Naive thymus-derived CD4-positive, alpha-beta T cell (primary cell): ENCODE measurements at regions not wholly inside any gene's neighbourhood (a gene's known extent, or its start where the extent isn't known, plus 50 kb on each side); places are given as distances from the start of the nearest gene placed in this dataset.

Experiments used
- ATAC-seq: fragments of 150-1000 bp; cut with Tn5 transposase; 2 replicates; pipeline ENCODE4 v1.10.0; 2021; ENCODE audit warnings: mild to moderate bottlenecking, moderate library complexity
- CTCF ChIA-PET: fragments of 350-600 bp; sonication (Branson Sonifier 250); formaldehyde crosslinking; loops from one replicate; lab custom pipeline; 2021; ENCODE audit warnings: antibody characterized with exemption; lab: Charles Lee
- POLR2A ChIA-PET: fragments of 350-600 bp; sonication (Branson Sonifier 250); formaldehyde crosslinking; loops from one replicate; lab custom pipeline; 2021; ENCODE audit warnings: antibody characterized with exemption, inconsistent platforms; lab: Charles Lee
- DNase-seq, 9 donors: peaks; one replicate each; pipeline versions ENCODE4 v3.0.0 to v3.0.0-alpha.2; 2020 to 2022; ENCODE audit warnings: mixed read lengths in 1 of 9
- H3K27ac ChIP-seq: one replicate; pipeline ENCODE4 v1.7.0; 2013; ENCODE audit warnings: mild to moderate bottlenecking, low read depth, low read length, moderate library complexity
- H3K27me3 ChIP-seq, 2 donors: one replicate each; pipeline ENCODE4 v1.7.0; 2013; ENCODE audit warnings: low read length in 2 of 2, mild to moderate bottlenecking in 2 of 2, moderate library complexity in 2 of 2; ENCODE audit not compliant: control insufficient read depth in 2 of 2, insufficient read depth in 2 of 2
- H3K36me3 ChIP-seq, 3 experiments: 1 replicate in 2 of 3; 2 replicates in 1 of 3; pipeline ENCODE4 v1.7.0; 2013; ENCODE audit warnings: low read length in 3 of 3, mild to moderate bottlenecking in 3 of 3, moderate library complexity in 1 of 3; ENCODE audit not compliant: insufficient read depth in 3 of 3, control insufficient read depth in 2 of 3
- H3K4me1 ChIP-seq, 2 donors: one replicate each; pipeline ENCODE4 v1.7.0; 2013; ENCODE audit warnings: low read length in 2 of 2, mild to moderate bottlenecking in 2 of 2, moderate library complexity in 1 of 2; ENCODE audit not compliant: control insufficient read depth in 2 of 2, insufficient read depth in 2 of 2
- H3K4me3 ChIP-seq: 2 replicates; pipeline ENCODE4 v1.7.0; 2013; ENCODE audit warnings: mild to moderate bottlenecking, low read length
- H3K9me3 ChIP-seq, 3 experiments: 1 replicate in 2 of 3; 2 replicates in 1 of 3; pipeline ENCODE4 v1.7.0; 2013; ENCODE audit warnings: low read length in 3 of 3; ENCODE audit not compliant: control insufficient read depth in 2 of 3
- H3K27ac Mint-ChIP-seq, 9 donors: one replicate each; pipeline ENCODE4 v1.8.0; 2020 to 2022; ENCODE audit warnings: mixed read lengths in 9 of 9, mild to moderate bottlenecking in 8 of 9, moderate library complexity in 5 of 9, inconsistent platforms in 2 of 9
- H3K27me3 Mint-ChIP-seq, 5 donors: one replicate each; pipeline ENCODE4 v1.8.0; 2021 to 2022; ENCODE audit warnings: mixed read lengths in 5 of 5, mild to moderate bottlenecking in 1 of 5
- H3K36me3 Mint-ChIP-seq, 5 donors: one replicate each; pipeline ENCODE4 v1.8.0; 2020 to 2022; ENCODE audit warnings: mixed read lengths in 5 of 5, mild to moderate bottlenecking in 3 of 5, inconsistent platforms in 1 of 5
- H3K4me1 Mint-ChIP-seq, 7 donors: one replicate each; pipeline ENCODE4 v1.8.0; 2020 to 2022; ENCODE audit warnings: mixed read lengths in 7 of 7, mild to moderate bottlenecking in 3 of 7, inconsistent platforms in 1 of 7
- H3K4me3 Mint-ChIP-seq, 10 donors: one replicate each; pipeline ENCODE4 v1.8.0; 2020 to 2022; ENCODE audit warnings: mild to moderate bottlenecking in 10 of 10, mixed read lengths in 10 of 10, moderate library complexity in 6 of 10, inconsistent platforms in 2 of 10
- H3K9me3 Mint-ChIP-seq, 11 donors: one replicate each; pipeline ENCODE4 v1.8.0; 2020 to 2022; ENCODE audit warnings: mixed read lengths in 11 of 11, mild to moderate bottlenecking in 4 of 11, inconsistent platforms in 1 of 11, moderate library complexity in 1 of 11
- intact Hi-C, 2 donors: fragments of 100-400 bp; cut with micrococcal nuclease; formaldehyde crosslinking; loops; one replicate each; pipeline ENCODE4 v1.15.1; 2023

DNA sequence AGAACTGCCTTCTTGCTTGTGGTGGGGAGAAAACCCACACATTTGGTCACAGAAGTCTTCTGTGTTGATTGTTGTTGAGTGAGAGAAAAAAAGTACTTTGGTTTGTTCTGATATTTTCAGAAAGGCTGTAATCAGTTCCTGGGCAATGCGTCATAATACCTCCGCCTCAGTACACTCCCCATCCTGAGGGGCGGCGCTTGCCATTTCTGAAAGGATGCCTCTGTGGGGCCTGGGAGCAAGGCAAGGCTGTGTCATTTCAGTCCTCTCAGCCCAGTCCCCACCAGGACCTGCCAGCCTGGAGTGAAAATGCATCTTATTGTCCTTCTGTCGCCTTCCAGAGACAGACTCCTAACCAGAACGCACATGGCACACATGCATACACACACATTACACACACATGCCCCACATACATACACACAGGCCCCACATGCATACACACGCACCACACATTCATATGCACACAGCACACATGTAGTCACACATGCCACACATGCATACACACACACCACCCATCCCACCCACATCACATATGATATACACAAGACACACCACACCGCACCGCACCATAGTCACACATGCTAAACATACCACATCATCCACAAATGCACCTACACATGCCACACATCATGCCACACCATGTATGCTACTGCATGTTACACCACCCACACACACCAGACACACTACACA lies 90.0 kb downstream of the CXCL12 start:
- ATAC-seq (no peak), DNase-seq (no peak)
- Histone ChIP-seq H3K36me3 (no peaks in the 10 kb centered on the region), H3K4me1 (no peaks in the 10 kb centered on the region), H3K27ac (no peak overlapping the region), H3K4me3 (no peak overlapping the region), H3K9me3 (no peaks in the 10 kb centered on the region), H3K27me3 (peaks cover 0 to 5% of the 10 kb centered on the region in 2 donors)
- no peaks in the 10 kb centered on the region for H3K9me3 Mint-ChIP-seq
- H3K27me3 Mint-ChIP-seq: peaks cover 13 to 32% (median 18%) of the 10 kb centered on the region in 5 donors
- no peak overlapping the region for H3K27ac Mint-ChIP-seq
- H3K4me3 Mint-ChIP-seq: no peak overlapping the region
- H3K36me3 Mint-ChIP-seq: no peaks in the 10 kb centered on the region
- H3K4me1 Mint-ChIP-seq: peaks cover 0 to 2% (median 0%) of the 10 kb centered on the region in 7 donors
- intact Hi-C loops: no loop called here
- POLR2A ChIA-PET: no interaction called here
- CTCF ChIA-PET: no interaction called here

DNA sequence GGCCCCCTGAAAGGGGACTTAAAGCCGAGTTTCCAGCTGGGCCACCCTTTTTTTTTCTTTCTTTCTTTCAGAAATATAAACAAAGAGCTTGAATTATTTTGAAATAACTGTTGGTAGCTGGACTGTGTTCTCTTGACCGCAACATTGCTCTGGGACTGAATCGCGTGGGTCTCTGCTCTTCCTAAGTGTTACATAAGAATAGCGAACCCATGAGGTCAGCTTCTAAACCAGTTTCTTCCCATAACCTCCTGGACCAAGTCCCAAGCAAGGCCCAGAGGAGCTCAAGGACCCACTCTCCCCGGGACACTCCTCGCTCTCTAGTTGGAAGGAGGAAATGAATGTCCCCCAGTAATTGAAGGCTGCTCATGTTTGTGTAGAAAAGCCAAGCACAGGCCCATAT lies 91.1 kb downstream of the CXCL12 start:
- no peaks in the 10 kb centered on the region for H3K9me3 Mint-ChIP-seq
- peaks cover 0 to 5% of the 10 kb centered on the region in 2 donors for H3K27me3 ChIP-seq
- peaks cover 0 to 2% (median 0%) of the 10 kb centered on the region in 7 donors for H3K4me1 Mint-ChIP-seq
- no peak overlapping the region for H3K4me3 Mint-ChIP-seq
- CTCF ChIA-PET: no interaction called here
- peaks cover 13 to 36% (median 18%) of the 10 kb centered on the region in 5 donors for H3K27me3 Mint-ChIP-seq
- POLR2A ChIA-PET: no interaction called here
- H3K4me1 ChIP-seq: no peaks in the 10 kb centered on the region
- no peak for DNase-seq
- H3K9me3 ChIP-seq: no peaks in the 10 kb centered on the region
- H3K36me3 Mint-ChIP-seq: no peaks in the 10 kb centered on the region
- H3K27ac Mint-ChIP-seq: no peak overlapping the region
- H3K36me3 ChIP-seq: no peaks in the 10 kb centered on the region
- no peak overlapping the region for H3K4me3 ChIP-seq
- no peak for ATAC-seq
- intact Hi-C loops: no loop called here
- H3K27ac ChIP-seq: no peak overlapping the region

DNA sequence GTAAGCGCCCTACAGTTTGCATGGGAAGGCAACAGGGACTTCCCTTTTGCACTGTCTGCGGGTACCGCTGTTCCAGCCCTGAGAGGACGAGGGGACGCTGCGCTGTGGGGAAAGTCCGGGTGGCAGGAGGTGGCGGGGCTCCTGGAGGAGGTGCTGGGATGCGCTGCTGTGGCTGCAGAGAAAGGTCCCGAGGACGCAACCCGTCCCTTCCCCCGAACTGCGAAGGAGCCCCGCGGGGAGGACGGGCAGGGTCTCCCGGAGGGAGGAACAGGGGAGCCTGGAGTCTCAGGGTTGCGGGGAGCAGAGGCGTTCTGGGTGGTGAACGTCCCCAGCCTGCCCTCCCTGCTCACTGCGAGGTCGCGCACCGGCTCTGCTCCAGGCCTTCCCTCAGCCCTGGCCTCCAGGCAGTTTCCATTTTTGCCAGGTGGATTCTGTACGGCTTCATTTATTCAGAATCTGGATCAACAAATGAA lies 91.6 kb downstream of the CXCL12 start:
- ATAC-seq (no peak), DNase-seq (no peak)
- H3K4me1 Mint-ChIP-seq: peaks cover 0 to 2% (median 0%) of the 10 kb centered on the region in 7 donors
- peaks cover 0 to 5% of the 10 kb centered on the region in 2 donors for H3K27me3 ChIP-seq
- ChIA-PET CTCF (no interaction called here), POLR2A (no interaction called here)
- H3K27me3 Mint-ChIP-seq: peaks cover 13 to 36% (median 18%) of the 10 kb centered on the region in 5 donors
- H3K4me1 ChIP-seq: no peaks in the 10 kb centered on the region
- H3K36me3 Mint-ChIP-seq: no peaks in the 10 kb centered on the region
- H3K27ac ChIP-seq: no peak overlapping the region
- no peak overlapping the region for H3K4me3 ChIP-seq
- no peak overlapping the region for H3K27ac Mint-ChIP-seq
- intact Hi-C loops: no loop called here
- H3K9me3 ChIP-seq: no peaks in the 10 kb centered on the region
- no peak overlapping the region for H3K4me3 Mint-ChIP-seq
- H3K9me3 Mint-ChIP-seq: no peaks in the 10 kb centered on the region
- H3K36me3 ChIP-seq: no peaks in the 10 kb centered on the region

DNA sequence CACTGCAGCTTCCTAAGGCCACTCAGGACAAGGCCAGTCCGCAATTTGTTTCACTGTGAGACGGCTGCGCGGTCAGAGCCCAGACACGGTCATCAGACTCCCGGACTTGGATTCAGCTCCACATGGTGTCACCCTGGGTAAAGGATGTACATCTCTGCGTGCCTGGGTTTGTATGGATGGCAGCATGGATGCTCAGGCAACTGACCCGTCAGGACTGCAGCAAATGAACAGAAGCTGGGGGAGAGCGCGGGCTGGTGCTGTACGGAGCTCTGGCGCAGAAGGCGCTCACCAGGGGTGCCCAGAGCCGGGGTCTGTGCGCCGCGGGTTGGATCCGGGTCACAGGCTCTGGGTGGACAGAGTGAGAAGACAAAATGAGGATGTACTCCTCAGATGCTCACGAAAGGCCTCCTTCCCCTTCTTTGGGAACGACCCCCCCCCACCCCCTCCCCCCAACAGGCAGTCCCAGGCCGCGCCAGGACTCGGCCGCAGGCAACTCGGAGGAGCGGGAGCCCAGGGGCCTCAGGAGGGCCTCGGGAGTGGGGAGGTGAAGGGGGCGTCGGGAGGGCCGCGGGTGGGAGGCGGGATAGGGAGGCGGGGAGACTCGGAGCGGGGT lies 92.4 kb downstream of the CXCL12 start:
- H3K4me3 ChIP-seq: no peak overlapping the region
- no peak overlapping the region for H3K4me3 Mint-ChIP-seq
- intact Hi-C loops: no loop called here
- H3K27ac ChIP-seq: no peak overlapping the region
- no peak for DNase-seq
- no peaks in the 10 kb centered on the region for H3K9me3 ChIP-seq
- peaks cover 0 to 5% of the 10 kb centered on the region in 2 donors for H3K27me3 ChIP-seq
- CTCF ChIA-PET: no interaction called here
- H3K36me3 Mint-ChIP-seq: no peaks in the 10 kb centered on the region
- no peaks in the 10 kb centered on the region for H3K36me3 ChIP-seq
- ATAC-seq: no peak
- H3K4me1 ChIP-seq: no peaks in the 10 kb centered on the region
- H3K27me3 Mint-ChIP-seq: peaks cover 17 to 36% (median 18%) of the 10 kb centered on the region in 5 donors
- H3K9me3 Mint-ChIP-seq: no peaks in the 10 kb centered on the region
- no peak overlapping the region for H3K27ac Mint-ChIP-seq
- POLR2A ChIA-PET: no interaction called here
- peaks cover 0 to 2% (median 0%) of the 10 kb centered on the region in 7 donors for H3K4me1 Mint-ChIP-seq

DNA sequence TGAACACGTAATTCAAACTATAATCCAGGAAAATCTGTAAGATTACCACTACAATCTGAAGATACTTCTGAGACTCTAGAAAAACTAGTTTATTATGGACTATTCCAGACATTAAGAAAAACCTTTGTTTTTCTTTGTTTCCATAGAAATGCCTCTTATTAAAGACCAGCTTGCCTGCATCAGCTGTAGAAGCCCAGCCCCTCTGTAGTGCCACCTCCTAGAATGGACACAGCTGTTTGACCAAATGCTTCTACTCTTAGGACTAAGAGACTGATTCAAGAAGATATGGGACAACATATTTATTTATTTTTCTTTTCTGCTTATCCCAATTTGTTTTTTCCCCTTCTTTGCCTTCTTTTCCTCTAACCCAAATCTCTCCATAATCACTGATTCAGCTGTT lies 93.8 kb downstream of the CXCL12 start:
- DNase-seq (no peak), ATAC-seq (no peak)
- Mint-ChIP-seq H3K4me1 (peaks cover 0 to 2% (median 0%) of the 10 kb centered on the region in 7 donors), H3K36me3 (no peaks in the 10 kb centered on the region), H3K9me3 (no peaks in the 10 kb centered on the region), H3K4me3 (no peak overlapping the region), H3K27me3 (peaks cover 18 to 29% (median 22%) of the 10 kb centered on the region in 5 donors), H3K27ac (no peak overlapping the region)
- intact Hi-C loops: no loop called here
- Histone ChIP-seq H3K4me1 (no peaks in the 10 kb centered on the region), H3K36me3 (no peaks in the 10 kb centered on the region), H3K27ac (no peak overlapping the region), H3K4me3 (no peak overlapping the region), H3K9me3 (no peaks in the 10 kb centered on the region), H3K27me3 (peaks cover 0 to 5% of the 10 kb centered on the region in 2 donors)
- ChIA-PET POLR2A (no interaction called here), CTCF (no interaction called here)

DNA sequence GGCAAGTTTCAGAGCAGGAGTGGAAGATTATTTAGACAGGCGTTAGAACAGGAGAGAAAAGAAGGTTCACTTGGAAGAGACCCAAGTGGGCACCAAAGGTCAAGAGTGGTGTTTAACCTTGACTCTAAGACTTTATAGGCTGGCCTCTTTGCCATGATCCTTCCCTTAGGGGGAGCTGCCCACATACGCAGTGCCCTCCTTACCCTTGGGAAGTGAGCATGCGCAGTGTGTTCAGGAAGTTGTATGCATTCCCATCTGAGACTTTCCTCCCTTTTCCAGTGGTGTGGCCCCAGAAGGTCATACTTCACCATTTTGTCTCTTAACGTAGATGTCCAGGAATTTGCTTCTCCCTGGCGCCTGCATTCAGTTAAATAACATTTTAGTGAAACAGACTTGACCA lies 95.8 kb downstream of the CXCL12 start:
- no peak overlapping the region for H3K4me3 ChIP-seq
- intact Hi-C loops: no loop called here
- DNase-seq (no peak), ATAC-seq (no peak)
- Mint-ChIP-seq H3K27ac (no peak overlapping the region), H3K27me3 (peaks cover 22 to 32% (median 26%) of the 10 kb centered on the region in 5 donors), H3K36me3 (no peaks in the 10 kb centered on the region), H3K4me1 (peaks cover 0 to 2% (median 0%) of the 10 kb centered on the region in 7 donors), H3K9me3 (no peaks in the 10 kb centered on the region), H3K4me3 (no peak overlapping the region)
- ChIA-PET CTCF (no interaction called here), POLR2A (no interaction called here)
- H3K9me3 ChIP-seq: no peaks in the 10 kb centered on the region
- no peaks in the 10 kb centered on the region for H3K4me1 ChIP-seq
- no peak overlapping the region for H3K27ac ChIP-seq
- no peaks in the 10 kb centered on the region for H3K36me3 ChIP-seq
- H3K27me3 ChIP-seq: peaks cover 0 to 5% of the 10 kb centered on the region in 2 donors

DNA sequence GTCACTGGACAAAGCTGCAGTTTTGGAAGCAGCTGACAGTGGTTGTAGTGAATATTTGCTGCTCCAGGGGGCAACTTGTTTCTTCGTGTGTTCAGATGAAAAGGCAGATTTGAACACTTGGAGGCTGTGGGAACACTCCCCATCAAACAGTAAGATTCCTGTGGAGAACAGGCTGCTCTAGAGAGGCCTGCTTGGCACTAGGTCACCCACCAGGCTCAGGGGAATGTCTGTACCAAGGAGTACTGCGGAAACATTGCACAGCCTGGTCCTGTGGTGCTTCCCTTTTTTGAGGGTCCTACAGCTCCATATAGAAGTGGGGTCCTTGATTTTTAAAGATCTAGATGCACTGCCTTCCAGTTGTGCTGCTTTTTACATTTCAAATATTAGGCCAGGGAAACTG lies 97.5 kb downstream of the CXCL12 start:
- H3K27ac Mint-ChIP-seq: no peak overlapping the region
- intact Hi-C loops: no loop called here

More for the DNA sequence above, 97.5 kb downstream of the CXCL12 start:
- Histone ChIP-seq H3K27ac (no peak overlapping the region), H3K36me3 (no peaks in the 10 kb centered on the region), H3K4me3 (no peak overlapping the region), H3K27me3 (peaks cover 0 to 5% of the 10 kb centered on the region in 2 donors), H3K4me1 (no peaks in the 10 kb centered on the region), H3K9me3 (no peaks in the 10 kb centered on the region)
- no peaks in the 10 kb centered on the region for H3K36me3 Mint-ChIP-seq
- H3K27me3 Mint-ChIP-seq: peaks cover 21 to 35% (median 25%) of the 10 kb centered on the region in 5 donors
- H3K9me3 Mint-ChIP-seq: no peaks in the 10 kb centered on the region
- no peaks in the 10 kb centered on the region for H3K4me1 Mint-ChIP-seq
- H3K4me3 Mint-ChIP-seq: no peak overlapping the region
- DNase-seq (no peak), ATAC-seq (no peak)
- ChIA-PET CTCF (no interaction called here), POLR2A (no interaction called here)
